ENCODE measurements at regions not wholly inside any gene's neighbourhood (a gene's known extent, or its start where the extent isn't known, plus 50 kb on each side); places are given as distances from the start of the nearest gene placed in this dataset.

DNA sequence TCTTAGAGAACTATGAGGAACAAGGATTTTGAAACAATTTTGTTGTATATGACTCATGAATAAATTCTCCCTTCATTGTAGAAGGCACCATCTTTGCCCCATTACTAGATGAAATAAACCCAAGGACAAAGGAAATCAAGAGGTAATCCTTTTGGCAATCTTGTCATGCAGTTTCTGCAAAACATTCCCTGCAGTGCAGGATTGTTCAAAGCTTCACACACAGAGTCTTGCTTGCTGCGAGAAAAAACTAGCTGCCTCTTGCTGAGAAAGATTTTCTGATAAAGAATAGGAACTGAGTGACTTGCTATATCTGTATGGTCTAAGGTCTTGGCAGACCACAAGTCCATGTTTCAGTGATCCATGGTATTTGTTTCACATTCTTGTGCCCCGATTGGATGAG is 657.4 kb upstream of the ADGRL4 start:
- TF ChIP-seq, protein P1, sequence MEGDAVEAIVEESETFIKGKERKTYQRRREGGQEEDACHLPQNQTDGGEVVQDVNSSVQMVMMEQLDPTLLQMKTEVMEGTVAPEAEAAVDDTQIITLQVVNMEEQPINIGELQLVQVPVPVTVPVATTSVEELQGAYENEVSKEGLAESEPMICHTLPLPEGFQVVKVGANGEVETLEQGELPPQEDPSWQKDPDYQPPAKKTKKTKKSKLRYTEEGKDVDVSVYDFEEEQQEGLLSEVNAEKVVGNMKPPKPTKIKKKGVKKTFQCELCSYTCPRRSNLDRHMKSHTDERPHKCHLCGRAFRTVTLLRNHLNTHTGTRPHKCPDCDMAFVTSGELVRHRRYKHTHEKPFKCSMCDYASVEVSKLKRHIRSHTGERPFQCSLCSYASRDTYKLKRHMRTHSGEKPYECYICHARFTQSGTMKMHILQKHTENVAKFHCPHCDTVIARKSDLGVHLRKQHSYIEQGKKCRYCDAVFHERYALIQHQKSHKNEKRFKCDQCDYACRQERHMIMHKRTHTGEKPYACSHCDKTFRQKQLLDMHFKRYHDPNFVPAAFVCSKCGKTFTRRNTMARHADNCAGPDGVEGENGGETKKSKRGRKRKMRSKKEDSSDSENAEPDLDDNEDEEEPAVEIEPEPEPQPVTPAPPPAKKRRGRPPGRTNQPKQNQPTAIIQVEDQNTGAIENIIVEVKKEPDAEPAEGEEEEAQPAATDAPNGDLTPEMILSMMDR (conservative IDR thresholded peaks at IDR 0.05; ENCODE audit: low read depth, low read length): no peak
- DNase-seq (ENCODE audit: low read depth): no peak
- H3K4me3 ChIP-seq (ENCODE audit: low read length): no peak overlapping the region

DNA sequence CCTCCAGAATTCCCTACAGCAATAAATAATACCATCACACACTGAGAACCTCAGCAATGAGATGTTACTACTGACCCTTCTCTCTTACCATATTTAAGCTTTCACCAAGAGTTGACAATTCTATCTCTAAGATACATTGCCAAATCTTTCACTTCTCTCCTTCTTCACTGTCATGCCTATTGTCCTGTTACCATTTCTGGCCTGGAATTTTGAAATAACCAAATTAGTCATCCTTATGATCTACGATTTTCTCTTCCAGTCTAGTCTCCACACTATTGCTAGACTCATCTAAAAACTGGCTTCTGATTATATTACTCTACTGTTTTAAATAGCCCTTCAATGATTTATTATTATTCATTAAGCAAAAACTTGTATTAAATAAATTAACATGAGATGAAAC is 656.1 kb upstream of the ADGRL4 start:
- DNase-seq (ENCODE audit: low read depth): no peak
- no peak overlapping the region for H3K4me3 ChIP-seq (ENCODE audit: low read length)
- TF ChIP-seq, protein P1 (conservative IDR thresholded peaks at IDR 0.05; ENCODE audit: low read depth, low read length): no peak

DNA sequence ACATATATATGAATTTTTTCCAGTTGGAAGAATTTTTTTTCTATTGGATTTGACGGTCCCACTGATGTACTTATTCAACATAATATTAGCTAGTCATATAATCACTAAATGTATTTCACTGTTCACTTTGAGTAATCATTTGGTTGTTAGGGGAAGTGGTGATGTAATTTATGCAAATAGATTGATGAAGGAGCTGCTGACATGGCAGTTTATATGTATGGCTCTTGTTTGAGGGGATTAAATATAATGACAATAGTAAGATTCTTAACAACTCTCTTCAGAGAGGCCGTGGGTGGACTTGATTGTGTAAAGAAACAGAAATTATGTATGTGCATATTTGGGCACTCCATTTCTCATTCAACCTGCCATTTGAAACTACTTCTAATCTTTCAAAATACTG is 653.6 kb upstream of the ADGRL4 start:
- DNase-seq (ENCODE audit: low read depth): no peak
- H3K4me3 ChIP-seq (ENCODE audit: low read length): no peak overlapping the region
- TF ChIP-seq, protein P1 (conservative IDR thresholded peaks at IDR 0.05; ENCODE audit: low read depth, low read length): no peak

DNA sequence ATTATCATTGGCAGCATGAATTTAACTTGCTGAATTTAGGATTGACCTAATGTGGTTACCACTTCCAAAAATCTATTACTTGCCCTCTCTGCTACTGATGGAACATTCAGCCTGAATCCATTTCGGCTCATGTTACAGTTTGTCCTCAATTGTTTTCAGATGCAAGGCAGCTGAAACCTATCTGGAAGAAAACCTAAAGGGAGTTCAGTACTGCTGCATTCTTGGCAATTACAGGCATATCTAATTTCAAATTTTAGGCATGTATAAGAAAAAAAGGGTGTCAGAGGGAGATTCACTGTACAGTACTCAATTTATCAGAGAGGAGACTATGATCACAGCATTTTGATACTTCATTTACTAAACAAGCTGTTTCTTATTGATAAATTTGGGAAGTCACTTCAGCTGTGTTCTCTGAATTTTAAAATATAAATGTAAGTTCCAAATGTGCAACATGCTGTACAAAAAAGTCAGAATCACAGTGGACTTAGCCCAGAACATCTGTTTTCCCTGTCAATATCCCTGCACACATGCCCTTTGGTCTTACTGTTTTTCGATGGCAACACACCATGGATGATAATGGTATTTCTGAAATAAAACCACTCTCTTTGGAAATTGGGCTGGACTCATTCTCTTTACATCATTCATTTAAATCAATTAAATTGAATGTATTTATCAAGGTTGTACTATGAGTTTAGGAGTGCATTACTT is 651.6 kb upstream of the ADGRL4 start:
- TF ChIP-seq, protein P1 (conservative IDR thresholded peaks at IDR 0.05; ENCODE audit: low read depth, low read length): no peak
- no peak for DNase-seq (ENCODE audit: low read depth)
- H3K4me3 ChIP-seq (ENCODE audit: low read length): no peak overlapping the region

DNA sequence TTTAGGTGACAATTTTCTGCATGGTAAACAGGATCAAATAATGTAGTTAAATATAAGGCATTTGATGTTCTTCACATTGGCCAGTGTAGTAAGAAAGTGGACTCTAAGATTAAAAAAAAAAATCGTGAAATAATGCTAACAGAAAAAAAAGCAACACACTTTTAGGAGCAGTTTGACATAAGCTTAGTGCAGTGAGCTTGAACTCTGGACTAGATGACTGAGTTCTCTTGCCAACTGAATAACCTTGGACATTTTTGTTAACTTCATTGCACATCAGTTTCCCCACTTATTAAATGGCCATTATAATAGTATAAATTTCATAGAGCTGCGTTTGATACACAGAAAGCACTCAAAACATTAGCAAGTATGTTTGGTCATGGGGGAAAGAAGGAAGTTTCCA is 649.3 kb upstream of the ADGRL4 start:
- TF ChIP-seq, protein P1 (conservative IDR thresholded peaks at IDR 0.05; ENCODE audit: low read depth, low read length): no peak
- H3K4me3 ChIP-seq (ENCODE audit: low read length): no peak overlapping the region
- DNase-seq (ENCODE audit: low read depth): no peak

DNA sequence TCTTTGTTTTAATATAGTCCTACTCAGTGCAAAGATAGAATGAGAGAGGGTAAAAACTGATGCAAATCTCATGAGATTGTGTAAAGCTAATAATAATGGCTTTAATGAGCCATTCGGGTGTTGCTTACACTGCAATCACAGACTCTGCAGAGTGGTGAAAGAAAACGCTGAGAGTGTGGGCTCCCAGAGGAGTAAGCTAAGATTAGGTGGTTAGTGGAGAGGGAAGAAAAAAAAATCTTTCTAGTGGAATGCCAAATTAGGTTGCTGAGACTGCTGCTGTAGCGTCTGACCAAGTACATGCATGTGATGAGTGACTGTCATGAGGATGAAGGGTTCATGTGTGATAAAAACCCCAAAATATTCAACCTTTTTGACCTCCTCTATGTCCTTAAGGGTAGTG is 645.9 kb upstream of the ADGRL4 start:
- H3K4me3 ChIP-seq (ENCODE audit: low read length): no peak overlapping the region
- no peak for DNase-seq (ENCODE audit: low read depth)
- TF ChIP-seq, protein P1 (conservative IDR thresholded peaks at IDR 0.05; ENCODE audit: low read depth, low read length): no peak

DNA sequence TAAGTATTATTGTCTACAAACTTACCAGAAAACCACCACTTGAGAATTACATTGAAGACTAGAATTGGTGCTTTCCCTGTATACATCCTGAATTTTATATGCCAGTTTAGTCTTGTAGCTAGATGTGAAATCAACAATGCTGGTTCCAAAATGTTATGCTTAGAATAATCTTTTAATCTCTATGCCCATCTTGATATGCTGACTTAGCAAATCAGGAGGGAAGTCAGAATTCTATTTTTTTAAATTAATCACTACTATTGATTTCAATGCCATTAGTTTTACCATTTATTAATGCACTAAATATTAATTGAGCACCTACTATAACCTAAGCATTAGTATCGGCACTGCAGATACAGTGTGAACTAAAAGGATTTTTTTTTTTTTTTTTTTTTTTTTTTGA is 641.6 kb upstream of the ADGRL4 start:
- DNase-seq (ENCODE audit: low read depth): no peak
- TF ChIP-seq, protein P1 (conservative IDR thresholded peaks at IDR 0.05; ENCODE audit: low read depth, low read length): no peak
- H3K4me3 ChIP-seq (ENCODE audit: low read length): no peak overlapping the region
